Suprapubic skin (tissue), 4 donors: ENCODE measurements at regions not wholly inside any gene's neighbourhood (a gene's known extent, or its start where the extent isn't known, plus 50 kb on each side); places are given as distances from the start of the nearest gene placed in this dataset.

Experiments used
- DNase-seq, 2 donors: peaks; one replicate each; pipeline ENCODE4 v3.0.0-alpha.2; 2019; ENCODE audit warnings: low spot score in 2 of 2
- H3K27ac ChIP-seq: fragments of 200-600 bp; sonication (generic); one replicate; pipeline ENCODE4 v1.5.1; 2019
- H3K27me3 ChIP-seq: fragments of 200-600 bp; sonication (generic); one replicate; pipeline ENCODE4 v1.5.1; 2019
- H3K36me3 ChIP-seq: fragments of 200-600 bp; sonication (generic); one replicate; pipeline ENCODE4 v1.5.1; 2019
- H3K4me1 ChIP-seq: fragments of 200-600 bp; sonication (generic); one replicate; pipeline ENCODE4 v1.5.1; 2019
- H3K4me3 ChIP-seq: fragments of 200-600 bp; sonication (generic); one replicate; pipeline ENCODE4 v1.5.1; 2019; ENCODE audit warnings: mild to moderate bottlenecking
- H3K9me3 ChIP-seq: fragments of 200-600 bp; sonication (generic); one replicate; pipeline ENCODE4 v1.5.1; 2019
- EP300 ChIP-seq: sonication (generic); formaldehyde crosslinking; IDR thresholded peaks from one replicate; pipeline ENCODE4 v1.6.1; 2017; ENCODE audit warnings: antibody characterized with exemption
- POLR2A ChIP-seq, 2 donors: fragments of 450-650 bp; IDR thresholded peaks; one replicate each; pipeline ENCODE4 v1.6.1; 2017; ENCODE audit warnings: antibody characterized with exemption in 2 of 2, mild to moderate bottlenecking in 2 of 2, moderate library complexity in 2 of 2
- POLR2AphosphoS5 ChIP-seq, 3 donors: sonication (generic); formaldehyde crosslinking; IDR thresholded peaks; one replicate each; pipeline ENCODE4 v1.6.1; 2017; ENCODE audit warnings: antibody characterized with exemption in 3 of 3
- WGBS: methylation state at CpG from one replicate; pipeline ENCODE4 v1.1.5; 2018; 5-methylcytosine and 5-hydroxymethylcytosine counted together
- TF ChIP-seq, protein P1 (sequence below), 2 donors: fragments of 200-600 bp in 1 of 2; fragments of 450-650 bp in 1 of 2; sonication (generic) in 1 of 2; IDR thresholded peaks; one replicate each; pipeline ENCODE4 v1.5.1; 2016 to 2019; ENCODE audit warnings: antibody characterized with exemption in 2 of 2, mild to moderate bottlenecking in 1 of 2, moderate library complexity in 1 of 2

GRCh38 chr1:22246755-22247480 is 104.0 kb upstream of the WNT4 start:
- no peak for DNase-seq
- H3K36me3 ChIP-seq = no peaks in the 10 kb centered on the region
- H3K9me3 ChIP-seq = no peaks in the 10 kb centered on the region
- H3K27me3 ChIP-seq = peaks cover 8% of the 10 kb centered on the region
- whole genome bisulfite sequencing = 47% methylated on average over 1 of the region's 3 CpGs
- peaks cover 16% of the 10 kb centered on the region for H3K4me1 ChIP-seq
- TF ChIP-seq POLR2A (IDR thresholded peaks at IDR 0.05) (no peak), EP300 (no peak), POLR2AphosphoS5 (IDR thresholded peaks at IDR 0.05) (no peak)
- TF ChIP-seq, protein P1, sequence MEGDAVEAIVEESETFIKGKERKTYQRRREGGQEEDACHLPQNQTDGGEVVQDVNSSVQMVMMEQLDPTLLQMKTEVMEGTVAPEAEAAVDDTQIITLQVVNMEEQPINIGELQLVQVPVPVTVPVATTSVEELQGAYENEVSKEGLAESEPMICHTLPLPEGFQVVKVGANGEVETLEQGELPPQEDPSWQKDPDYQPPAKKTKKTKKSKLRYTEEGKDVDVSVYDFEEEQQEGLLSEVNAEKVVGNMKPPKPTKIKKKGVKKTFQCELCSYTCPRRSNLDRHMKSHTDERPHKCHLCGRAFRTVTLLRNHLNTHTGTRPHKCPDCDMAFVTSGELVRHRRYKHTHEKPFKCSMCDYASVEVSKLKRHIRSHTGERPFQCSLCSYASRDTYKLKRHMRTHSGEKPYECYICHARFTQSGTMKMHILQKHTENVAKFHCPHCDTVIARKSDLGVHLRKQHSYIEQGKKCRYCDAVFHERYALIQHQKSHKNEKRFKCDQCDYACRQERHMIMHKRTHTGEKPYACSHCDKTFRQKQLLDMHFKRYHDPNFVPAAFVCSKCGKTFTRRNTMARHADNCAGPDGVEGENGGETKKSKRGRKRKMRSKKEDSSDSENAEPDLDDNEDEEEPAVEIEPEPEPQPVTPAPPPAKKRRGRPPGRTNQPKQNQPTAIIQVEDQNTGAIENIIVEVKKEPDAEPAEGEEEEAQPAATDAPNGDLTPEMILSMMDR (IDR thresholded peaks at IDR 0.05) = no peak
- H3K4me3 ChIP-seq = no peak overlapping the region
- H3K27ac ChIP-seq = no peak overlapping the region

GRCh38 chr1:22247527-22248245 is 104.8 kb upstream of the WNT4 start:
- WGBS = 75% methylated on average over 7 of the region's 18 CpGs
- H3K27me3 ChIP-seq = peaks cover 7% of the 10 kb centered on the region
- no peak for TF ChIP-seq POLR2A (IDR thresholded peaks at IDR 0.05)
- no peak for TF ChIP-seq EP300
- no peak for TF ChIP-seq POLR2AphosphoS5 (IDR thresholded peaks at IDR 0.05)
- TF ChIP-seq, protein P1 (IDR thresholded peaks at IDR 0.05) = no peak
- H3K27ac ChIP-seq = no peak overlapping the region
- H3K4me3 ChIP-seq = no peak overlapping the region
- H3K9me3 ChIP-seq = no peaks in the 10 kb centered on the region
- peaks cover 19% of the 10 kb centered on the region for H3K4me1 ChIP-seq
- no peaks in the 10 kb centered on the region for H3K36me3 ChIP-seq
- DNase-seq = no peak

DNA sequence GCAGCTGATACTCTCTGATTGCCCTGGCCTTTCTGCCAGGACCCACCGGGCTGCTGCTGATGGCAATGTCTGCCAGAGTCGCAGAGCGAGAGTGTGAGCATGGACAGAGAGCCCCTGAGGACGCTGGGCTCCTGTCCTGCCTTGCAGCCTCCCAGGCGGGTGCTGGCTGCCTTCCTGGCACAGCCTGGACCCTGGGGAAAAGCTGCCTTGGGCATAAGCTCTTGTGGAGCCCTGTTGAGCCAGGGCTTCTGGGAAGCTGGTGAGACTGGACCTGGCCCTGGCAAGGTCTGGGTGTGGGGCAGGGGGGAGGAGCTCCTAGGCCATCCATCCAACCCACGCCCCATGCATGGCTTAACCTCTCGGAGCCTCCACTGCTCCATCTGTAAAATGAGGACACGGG is 105.8 kb upstream of the WNT4 start:
- Histone ChIP-seq H3K9me3 (no peaks in the 10 kb centered on the region), H3K27me3 (peaks cover 7% of the 10 kb centered on the region), H3K27ac (no peak overlapping the region), H3K4me1 (peaks cover 30% of the 10 kb centered on the region), H3K4me3 (no peak overlapping the region), H3K36me3 (no peaks in the 10 kb centered on the region)
- no peak for TF ChIP-seq POLR2A (IDR thresholded peaks at IDR 0.05)
- no peak for TF ChIP-seq POLR2AphosphoS5 (IDR thresholded peaks at IDR 0.05)
- no peak for TF ChIP-seq EP300
- TF ChIP-seq, protein P1 (IDR thresholded peaks at IDR 0.05) = no peak
- no peak for DNase-seq
- 57% methylated on average over 7 of the region's 8 CpGs for WGBS

DNA sequence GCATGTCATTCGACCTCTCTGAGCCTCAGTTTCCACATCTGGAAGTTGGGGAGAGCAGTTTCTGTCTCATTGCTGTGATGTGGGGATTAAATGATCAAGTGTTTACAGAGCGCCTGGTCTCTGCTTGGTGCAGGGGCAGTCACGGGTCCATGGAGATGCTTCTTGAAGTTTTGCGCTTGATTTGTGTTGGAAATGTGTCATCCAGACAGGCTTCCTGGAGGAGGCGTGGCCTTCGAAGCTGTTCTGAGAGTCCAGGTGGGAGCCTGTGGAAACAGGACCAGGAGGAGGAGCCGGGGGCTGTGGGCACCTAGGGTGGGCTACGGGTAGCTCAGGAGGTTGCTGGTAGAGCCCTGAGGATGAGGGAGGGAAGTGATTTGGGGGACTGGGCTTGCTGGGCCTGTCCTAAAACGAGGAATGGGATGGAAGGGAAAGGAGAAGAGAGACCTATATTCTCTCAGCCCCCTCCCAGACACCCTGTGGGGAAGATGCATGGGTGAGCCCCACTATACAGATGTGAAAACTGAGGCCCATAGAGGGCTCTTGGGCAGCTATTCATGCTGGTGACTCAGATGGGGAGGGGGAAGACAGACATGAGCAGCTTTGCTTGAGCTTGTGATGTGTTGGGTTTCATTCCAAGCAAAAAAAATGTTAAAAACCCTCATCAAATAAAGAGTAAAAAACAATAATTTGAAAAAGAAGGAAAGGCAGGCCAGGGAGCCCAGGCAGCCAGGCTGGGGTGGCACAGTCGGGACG is 107.2 kb upstream of the WNT4 start:
- Histone ChIP-seq H3K9me3 (no peaks in the 10 kb centered on the region), H3K4me1 (peaks cover 43% of the 10 kb centered on the region), H3K36me3 (no peaks in the 10 kb centered on the region), H3K4me3 (no peak overlapping the region), H3K27ac (no peak overlapping the region), H3K27me3 (peaks cover 7% of the 10 kb centered on the region)
- no peak for TF ChIP-seq POLR2AphosphoS5 (IDR thresholded peaks at IDR 0.05)
- TF ChIP-seq POLR2A (IDR thresholded peaks at IDR 0.05) = no peak
- 73% methylated on average over 11 of the region's 11 CpGs for WGBS
- DNase-seq = no peak

DNA sequence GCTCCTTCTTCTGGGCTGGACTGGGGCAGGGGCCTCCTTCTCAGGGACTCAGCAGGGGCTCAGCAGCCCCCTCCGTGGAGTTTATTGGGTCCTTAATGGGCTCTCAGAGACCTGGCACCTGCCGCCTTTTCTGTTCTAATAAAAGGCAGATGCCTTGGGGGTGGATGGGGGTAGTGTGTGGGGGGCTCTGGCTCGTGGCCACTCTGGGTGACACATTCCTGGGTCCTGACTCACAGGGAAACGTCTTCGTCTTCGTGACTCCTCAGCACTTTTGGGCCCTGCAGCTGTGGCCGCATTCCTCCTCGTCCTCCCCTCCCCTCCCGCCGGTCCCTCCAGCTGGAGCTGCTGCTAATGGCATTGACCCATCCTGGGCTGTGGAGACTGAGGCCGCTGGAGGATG is 107.8 kb upstream of the WNT4 start:
- TF ChIP-seq POLR2A (IDR thresholded peaks at IDR 0.05) (no peak), POLR2AphosphoS5 (IDR thresholded peaks at IDR 0.05) (no peak), EP300 (no peak)
- TF ChIP-seq, protein P1 (IDR thresholded peaks at IDR 0.05) = no peak
- WGBS = 46% methylated on average over 3 of the region's 11 CpGs
- H3K27me3 ChIP-seq = peaks cover 7% of the 10 kb centered on the region
- H3K9me3 ChIP-seq = no peaks in the 10 kb centered on the region
- no peak for DNase-seq
- H3K27ac ChIP-seq = no peak overlapping the region
- H3K4me3 ChIP-seq = no peak overlapping the region
- H3K4me1 ChIP-seq = peaks cover 49% of the 10 kb centered on the region
- no peaks in the 10 kb centered on the region for H3K36me3 ChIP-seq
